H1 (cell line): ENCODE measurements at regions not wholly inside any gene's neighbourhood (a gene's known extent, or its start where the extent isn't known, plus 50 kb on each side); places are given as distances from the start of the nearest gene placed in this dataset.

Experiments used
- CHD7 ChIP-seq: fragments of 300-600 bp; sonication (generic); IDR thresholded peaks from 2 replicates; pipeline ENCODE4 v1.7.1; 2012; ENCODE audit warnings: low read length, moderate library complexity, mild to moderate bottlenecking, inconsistent platforms; ENCODE audit not compliant: insufficient replicate concordance
- EGR1 ChIP-seq: IDR thresholded peaks from 2 replicates; pipeline ENCODE4 v1.6.1; 2011; ENCODE audit warnings: low read depth, low read length, borderline replicate concordance
- HDAC2 ChIP-seq, 2 experiments: fragments of 300-600 bp in 1 of 2; sonication (generic) in 1 of 2; IDR thresholded peaks; 2 replicates each; pipeline ENCODE4 v1.6.1; 2011 to 2012; ENCODE audit warnings: low read depth in 2 of 2, low read length in 2 of 2, mild to moderate bottlenecking in 2 of 2, moderate library complexity in 2 of 2, borderline replicate concordance in 1 of 2, inconsistent platforms in 1 of 2
- KDM4A ChIP-seq: IDR thresholded peaks from one replicate; pipeline ENCODE4 v1.7.1; 2012; ENCODE audit warnings: low read depth, mild to moderate bottlenecking, moderate library complexity, low read length, inconsistent platforms; ENCODE audit not compliant: severe bottlenecking
- PHF8 ChIP-seq: fragments of 200-600 bp; sonication (generic); conservative IDR thresholded peaks from 2 replicates; pipeline ENCODE4 v1.7.1; 2012; ENCODE audit warnings: low read depth, mild to moderate bottlenecking, inconsistent platforms, low read length, moderate library complexity
- SIX5 ChIP-seq: IDR thresholded peaks from 2 replicates; pipeline ENCODE4 v1.6.1; 2011; ENCODE audit warnings: mild to moderate bottlenecking, low read depth, low read length
- USF2 ChIP-seq: IDR thresholded peaks from 2 replicates; pipeline ENCODE4 v1.6.1; 2011; ENCODE audit warnings: low read length, improper control_type of control experiment

- no peak for TF ChIP-seq CHD7
- TF ChIP-seq EGR1, result no peak
- TF ChIP-seq USF2, result no peak
- no peak for TF ChIP-seq HDAC2 (IDR thresholded peaks at IDR 0.05; ENCODE audit: borderline replicate concordance in 1 of 2, low read depth in 2 of 2, low read length in 2 of 2)
- TF ChIP-seq KDM4A, result no peak
- no peak for TF ChIP-seq PHF8
- TF ChIP-seq SIX5, result no peak
- TF ChIP-seq, all 59 proteins: peak for 0
Observed at GRCh38 chr3:13123013-13123654, 49.9 kb upstream of the IQSEC1 start (continued).
